Skeletal muscle cell (primary cell): ENCODE measurements at regions not wholly inside any gene's neighbourhood (a gene's known extent, or its start where the extent isn't known, plus 50 kb on each side); places are given as distances from the start of the nearest gene placed in this dataset.
"Not testable (repeated sequence)": the region's sequence is repeated elsewhere in the genome, so short reads cannot be mapped to it uniquely, and the experiment has no call there.

ENCODE experiments used
- DNase-seq: peaks from one replicate; pipeline ENCODE4 v3.0.0-alpha.2; 2010; ENCODE audit warnings: low read depth
- H3K4me3 ChIP-seq: 2 replicates; pipeline ENCODE4 v1.5.1; 2011; ENCODE audit warnings: low read depth, mild to moderate bottlenecking, control low read depth, low read length, moderate library complexity

DNA sequence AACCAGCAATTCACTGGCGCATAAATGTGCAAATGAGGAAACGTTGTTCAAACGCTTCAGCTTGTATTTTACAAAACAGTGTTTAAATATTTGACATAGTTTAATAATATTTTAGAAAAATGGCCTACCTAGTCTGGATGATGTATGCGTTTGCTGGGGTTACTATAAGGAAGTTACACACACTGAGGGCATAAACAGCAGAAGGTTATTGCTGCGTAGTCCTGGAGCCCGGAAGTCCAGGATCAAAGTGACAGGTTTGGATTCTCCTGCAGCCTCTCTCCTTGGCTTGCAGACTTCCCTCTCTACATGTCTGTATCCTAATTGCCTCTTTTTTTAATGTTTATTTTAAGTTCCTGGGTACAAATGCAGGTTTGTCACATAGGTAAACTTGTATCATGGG, 106.0 kb upstream of the PABPC3 start:
- not testable (repeated sequence) for DNase-seq, H3K4me3 ChIP-seq

DNA sequence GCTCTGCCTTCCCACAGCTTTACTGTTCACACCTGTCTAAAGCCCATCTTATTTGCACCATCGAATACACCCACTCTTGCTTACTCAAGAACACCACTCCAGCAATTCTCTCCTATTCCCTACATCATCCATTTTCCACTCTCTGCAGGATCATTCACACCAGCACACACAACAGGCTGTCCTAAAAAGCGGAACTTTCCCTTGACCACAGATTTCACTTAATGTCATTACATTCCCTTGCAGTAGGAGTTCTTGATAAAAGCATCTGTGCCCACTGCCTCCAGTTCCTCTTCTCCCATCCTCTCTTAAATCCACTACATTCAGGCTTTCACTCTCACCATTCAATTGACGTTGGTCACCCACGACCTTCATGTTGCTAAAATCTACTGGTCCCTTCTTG, 103.0 kb upstream of the PABPC3 start:
- H3K4me3 ChIP-seq, DNase-seq: not testable (repeated sequence)

GRCh38 chr13:24995225-24995804, 100.6 kb upstream of the PABPC3 start:
- H3K4me3 ChIP-seq: no peak overlapping the region

DNA sequence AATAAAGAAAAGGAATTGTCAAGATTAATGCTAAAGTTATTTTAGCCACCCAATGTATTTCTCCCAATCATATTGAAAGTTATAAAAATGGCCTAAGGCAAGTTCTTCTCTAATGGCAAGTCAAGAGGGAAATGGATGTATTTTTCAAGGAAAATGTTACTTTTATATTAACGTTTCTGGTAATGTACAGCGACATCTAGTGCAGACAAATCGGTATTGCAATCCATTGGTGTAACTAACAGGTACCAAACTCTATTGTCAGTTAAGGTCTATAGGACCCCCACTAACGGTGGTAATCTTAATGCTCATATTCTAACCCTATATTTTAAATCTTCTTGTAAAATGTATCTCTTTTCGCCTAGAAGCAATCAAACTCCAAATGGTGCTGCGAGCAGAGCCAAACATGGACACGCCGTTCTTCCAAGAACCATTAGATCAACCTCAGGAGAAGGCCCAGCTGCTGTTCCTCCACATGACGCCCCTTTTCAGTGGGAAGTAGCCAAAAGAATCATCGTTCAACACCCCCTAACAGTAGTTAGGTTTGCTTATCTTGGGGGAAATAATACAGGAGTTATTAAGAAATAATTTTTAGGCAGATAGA, 98.5 kb upstream of the PABPC3 start:
- DNase-seq: no peak
- H3K4me3 ChIP-seq: no peak overlapping the region

More at GRCh38 chr13:24995225-24995804, 100.6 kb upstream of the PABPC3 start:
- DNase-seq: peak; percentile 43

DNA sequence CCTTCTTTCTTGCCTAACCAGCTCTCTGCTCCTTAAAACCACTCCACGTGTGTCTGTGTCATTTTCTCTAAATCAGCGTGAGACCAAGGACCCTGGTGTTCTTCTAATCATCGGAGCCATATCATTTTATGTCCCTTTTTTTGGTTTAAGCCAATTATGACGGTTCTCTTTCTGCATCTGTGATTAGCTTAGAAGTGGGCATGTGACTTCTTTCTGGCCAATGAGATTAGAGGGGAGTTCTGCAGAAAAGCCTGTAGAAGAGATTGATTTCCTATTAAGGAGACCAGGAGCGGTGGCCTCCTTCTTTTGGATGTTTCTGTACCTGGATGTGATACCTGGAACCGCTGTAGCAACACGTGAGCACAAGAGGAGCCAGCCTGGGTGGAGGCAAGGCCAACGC, 97.5 kb upstream of the PABPC3 start:
- DNase-seq: no peak
- no peak overlapping the region for H3K4me3 ChIP-seq

DNA sequence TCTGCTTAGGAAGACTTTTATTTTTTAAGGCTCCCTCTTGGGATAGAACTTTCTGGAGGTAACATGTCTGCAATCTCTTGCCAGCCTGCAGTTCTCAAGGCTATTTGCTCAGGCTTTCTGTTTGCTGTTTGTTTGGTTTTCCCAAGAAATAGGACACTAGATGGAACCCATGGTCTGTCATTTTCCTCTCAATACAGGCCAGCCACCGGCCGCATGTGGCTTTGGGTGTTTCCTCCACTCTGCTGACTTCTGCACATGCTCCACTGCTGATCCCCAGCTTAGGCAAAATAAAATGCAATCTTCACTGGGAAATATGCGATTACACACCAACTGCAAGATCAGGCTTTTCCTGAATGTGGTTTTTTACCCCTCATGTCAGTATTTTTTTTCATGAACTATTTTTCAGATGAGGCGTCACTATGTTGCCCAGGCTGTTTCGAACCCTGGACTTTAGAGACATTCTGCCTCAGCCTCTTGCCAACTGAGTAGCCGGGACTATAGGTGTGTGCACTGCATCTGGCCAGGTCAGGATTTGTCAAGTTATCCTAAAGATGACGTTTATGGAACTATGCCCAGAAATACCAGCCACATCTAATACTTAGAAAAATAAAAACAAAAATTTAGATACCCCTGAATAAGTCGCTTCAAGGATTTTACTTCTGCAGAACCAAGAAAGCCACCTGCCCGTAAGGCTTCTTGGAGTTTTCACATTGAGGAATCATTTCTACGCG, 94.3 kb upstream of the PABPC3 start:
- DNase-seq: no peak
- no peak overlapping the region for H3K4me3 ChIP-seq

- DNase-seq, H3K4me3 ChIP-seq: not testable (repeated sequence)
Measured at GRCh38 chr13:25002311-25002710, 93.6 kb upstream of the PABPC3 start.

GRCh38 chr13:25004489-25004888, 91.4 kb upstream of the PABPC3 start:
- H3K4me3 ChIP-seq, DNase-seq: not testable (repeated sequence)

GRCh38 chr13:25005050-25005497, 90.9 kb upstream of the PABPC3 start:
- not testable (repeated sequence) for H3K4me3 ChIP-seq, DNase-seq

DNA sequence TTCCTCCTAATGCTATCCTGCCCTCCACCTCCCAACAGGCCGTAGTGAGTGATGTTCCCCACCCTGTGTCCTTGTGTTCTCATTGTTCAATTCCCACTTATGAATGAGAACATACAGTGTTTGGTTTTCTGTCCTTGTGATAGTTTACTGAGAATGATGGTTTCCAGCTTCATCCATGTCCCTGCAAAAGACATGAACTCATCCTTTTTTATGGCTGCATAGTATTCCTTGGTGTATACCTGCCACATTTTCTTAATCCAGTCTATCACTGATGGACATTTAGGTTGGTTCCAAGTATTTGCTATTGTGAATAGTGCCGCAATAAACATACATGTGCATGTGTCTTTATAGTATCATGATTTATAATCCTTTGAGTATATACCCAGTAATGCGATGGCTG, 88.5 kb upstream of the PABPC3 start:
- H3K4me3 ChIP-seq, DNase-seq: not testable (repeated sequence)

- H3K4me3 ChIP-seq, DNase-seq: not testable (repeated sequence)
Measured at GRCh38 chr13:25014398-25014973, 81.5 kb upstream of the PABPC3 start.

GRCh38 chr13:25017176-25017575, 78.8 kb upstream of the PABPC3 start:
- H3K4me3 ChIP-seq, DNase-seq: not testable (repeated sequence)

- not testable (repeated sequence) for DNase-seq
- peak overlapping the region; percentile 7 for H3K4me3 ChIP-seq
Measured at GRCh38 chr13:25017808-25018728, 77.9 kb upstream of the PABPC3 start.

DNA sequence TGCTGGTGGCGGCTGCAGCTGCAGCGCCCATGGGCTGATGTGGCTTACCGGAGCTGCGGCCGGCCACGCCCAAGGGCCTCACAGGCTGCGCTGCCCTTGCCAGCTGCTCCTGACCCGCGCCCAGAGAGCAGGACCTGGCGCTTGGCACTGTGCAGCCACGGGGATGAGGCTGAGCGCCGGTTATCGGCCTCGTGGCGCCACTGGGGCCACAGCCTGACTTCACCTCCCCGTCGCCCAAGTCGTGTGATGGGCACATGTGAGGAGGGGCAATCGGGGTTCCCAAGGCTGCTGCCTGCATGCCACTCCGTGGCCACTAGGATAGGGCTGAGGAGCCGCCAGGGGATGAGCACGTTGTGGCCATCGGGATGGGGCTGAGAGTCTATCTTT, 77.2 kb upstream of the PABPC3 start:
- no peak overlapping the region for H3K4me3 ChIP-seq
- DNase-seq: no peak

- not testable (repeated sequence) for DNase-seq, H3K4me3 ChIP-seq
Measured at GRCh38 chr13:25019741-25020140, 76.2 kb upstream of the PABPC3 start.

DNA sequence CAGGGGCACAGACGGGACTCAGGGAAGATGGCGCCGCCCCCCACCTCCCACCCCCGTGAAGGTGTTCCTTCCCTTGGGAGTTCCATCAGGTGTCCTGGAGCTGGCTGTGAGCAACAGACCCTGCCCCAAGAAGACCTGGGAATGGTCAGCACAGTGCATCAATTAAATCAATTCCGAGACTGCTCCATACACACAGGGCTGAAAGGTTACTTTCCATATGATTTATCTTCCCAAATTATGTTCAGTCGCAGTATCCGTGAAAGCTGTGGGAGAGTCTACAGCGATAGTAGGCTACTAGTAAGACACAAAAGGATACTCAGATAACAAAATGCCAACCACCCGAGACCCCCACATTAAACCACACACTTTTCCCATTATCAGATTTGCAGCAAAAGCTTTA, 71.8 kb upstream of the PABPC3 start:
- DNase-seq: no peak
- no peak overlapping the region for H3K4me3 ChIP-seq

- H3K4me3 ChIP-seq: no peak overlapping the region
- no peak for DNase-seq
Measured at GRCh38 chr13:25032160-25032559, 63.8 kb upstream of the PABPC3 start.

DNA sequence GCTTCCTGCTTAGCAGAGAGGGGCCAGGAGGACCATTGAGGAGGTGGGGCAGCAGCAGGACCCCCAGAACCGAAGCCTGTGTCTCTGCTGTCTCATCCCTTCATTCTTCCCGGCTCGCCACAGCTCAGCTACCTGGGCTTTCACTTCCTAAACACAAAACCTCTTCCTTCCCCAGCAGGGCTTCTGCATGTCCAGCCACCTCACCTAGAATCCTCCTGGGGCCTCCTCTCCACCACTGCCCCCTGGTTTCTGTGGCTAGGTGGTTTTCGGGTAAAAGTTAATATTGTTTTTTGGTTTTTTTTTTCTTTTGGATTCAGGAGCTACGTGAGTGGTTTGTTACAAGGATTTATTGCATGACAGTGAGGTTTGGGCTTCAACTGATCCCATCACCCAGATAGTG, 61.8 kb upstream of the PABPC3 start:
- no peak for DNase-seq
- no peak overlapping the region for H3K4me3 ChIP-seq

- peak; percentile 13 for DNase-seq
- H3K4me3 ChIP-seq: no peak overlapping the region
Measured at GRCh38 chr13:25037057-25037813, 58.7 kb upstream of the PABPC3 start.
